Body of pancreas (tissue), 4 donors: ENCODE measurements at regions not wholly inside any gene's neighbourhood (a gene's known extent, or its start where the extent isn't known, plus 50 kb on each side); places are given as distances from the start of the nearest gene placed in this dataset.
"Not testable (repeated sequence)": the region's sequence is repeated elsewhere in the genome, so short reads cannot be mapped to it uniquely, and the experiment has no call there.

Source experiments
- POLR2A ChIP-seq, 3 donors: fragments of 450-650 bp; IDR thresholded peaks; one replicate each; pipeline ENCODE4 v1.6.1; 2016; ENCODE audit warnings: antibody characterized with exemption in 3 of 3, mild to moderate bottlenecking in 2 of 3
- TF ChIP-seq, protein P1 (sequence below), 7 experiments: fragments of 450-650 bp in 4 of 7; fragments of 200-600 bp in 3 of 7; sonication (generic) in 3 of 7; IDR thresholded peaks; one replicate each; pipeline ENCODE4 v1.5.1; 2016 to 2019; ENCODE audit warnings: antibody characterized with exemption in 7 of 7

GRCh38 chr16:46392930-46393722, 228.1 kb downstream of the SHCBP1 start:
- TF ChIP-seq, protein P1, sequence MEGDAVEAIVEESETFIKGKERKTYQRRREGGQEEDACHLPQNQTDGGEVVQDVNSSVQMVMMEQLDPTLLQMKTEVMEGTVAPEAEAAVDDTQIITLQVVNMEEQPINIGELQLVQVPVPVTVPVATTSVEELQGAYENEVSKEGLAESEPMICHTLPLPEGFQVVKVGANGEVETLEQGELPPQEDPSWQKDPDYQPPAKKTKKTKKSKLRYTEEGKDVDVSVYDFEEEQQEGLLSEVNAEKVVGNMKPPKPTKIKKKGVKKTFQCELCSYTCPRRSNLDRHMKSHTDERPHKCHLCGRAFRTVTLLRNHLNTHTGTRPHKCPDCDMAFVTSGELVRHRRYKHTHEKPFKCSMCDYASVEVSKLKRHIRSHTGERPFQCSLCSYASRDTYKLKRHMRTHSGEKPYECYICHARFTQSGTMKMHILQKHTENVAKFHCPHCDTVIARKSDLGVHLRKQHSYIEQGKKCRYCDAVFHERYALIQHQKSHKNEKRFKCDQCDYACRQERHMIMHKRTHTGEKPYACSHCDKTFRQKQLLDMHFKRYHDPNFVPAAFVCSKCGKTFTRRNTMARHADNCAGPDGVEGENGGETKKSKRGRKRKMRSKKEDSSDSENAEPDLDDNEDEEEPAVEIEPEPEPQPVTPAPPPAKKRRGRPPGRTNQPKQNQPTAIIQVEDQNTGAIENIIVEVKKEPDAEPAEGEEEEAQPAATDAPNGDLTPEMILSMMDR (IDR thresholded peaks at IDR 0.05), result not testable (repeated sequence)
- not testable (repeated sequence) for TF ChIP-seq POLR2A (IDR thresholded peaks at IDR 0.05)
